ENCODE measurements at regions not wholly inside any gene's neighbourhood (a gene's known extent, or its start where the extent isn't known, plus 50 kb on each side); places are given as distances from the start of the nearest gene placed in this dataset.

- Histone ChIP-seq H3K9ac (ENCODE audit: insufficient read depth, low read length) (no peak overlapping the region), H2AFZ (ENCODE audit: low read length) (no peak overlapping the region), H3K4me1 (ENCODE audit: control insufficient read depth, extremely low read depth, insufficient read depth, low read length) (no peaks in the 10 kb centered on the region), H3K4me3 (replicated peaks in 1 of 4; ENCODE audit: control extremely low read depth in 1 of 4, insufficient read depth in 1 of 4, low read depth in 3 of 4, low read length in 4 of 4) (no peak overlapping the region), H3K4me2 (ENCODE audit: extremely low read depth, insufficient read depth, low read length) (no peak overlapping the region), H3K27ac (ENCODE audit: insufficient read depth, low read length) (no peak overlapping the region), H3K9me3 (ENCODE audit: control insufficient read depth, insufficient read depth, low read depth, low read length) (no peaks in the 10 kb centered on the region), H4K20me1 (ENCODE audit: control insufficient read depth, extremely low read depth, insufficient read depth, low read length) (no peaks in the 10 kb centered on the region), H3K27me3 (ENCODE audit: control insufficient read depth, insufficient read depth, low read length) (no peaks in the 10 kb centered on the region), H3K36me3 (ENCODE audit: control insufficient read depth, insufficient read depth, low read length) (no peaks in the 10 kb centered on the region), H3K79me2 (ENCODE audit: control insufficient read depth, insufficient read depth, low read length) (no peaks in the 10 kb centered on the region)
- no peak for DNase-seq (ENCODE audit: low read depth in 2 of 2)
- TF ChIP-seq EZH2 (IDR thresholded peaks at IDR 0.05; ENCODE audit: low read length, missing control alignments) = no peak
- no peak for TF ChIP-seq CTCF (conservative IDR thresholded peaks at IDR 0.05 in 1 of 2, IDR thresholded peaks at IDR 0.05 in 1 of 2; ENCODE audit: low read depth in 1 of 2, low read length in 2 of 2)
Measured at GRCh38 chr11:70510571-70510970, 112.2 kb downstream of the CTTN start.

GRCh38 chr11:70511345-70511744 is 113.0 kb downstream of the CTTN start:
- DNase-seq (ENCODE audit: low read depth in 2 of 2) = no peak
- Histone ChIP-seq H3K79me2 (ENCODE audit: control insufficient read depth, insufficient read depth, low read length) (no peaks in the 10 kb centered on the region), H4K20me1 (ENCODE audit: control insufficient read depth, extremely low read depth, insufficient read depth, low read length) (no peaks in the 10 kb centered on the region), H3K9ac (ENCODE audit: insufficient read depth, low read length) (no peak overlapping the region), H3K4me1 (ENCODE audit: control insufficient read depth, extremely low read depth, insufficient read depth, low read length) (no peaks in the 10 kb centered on the region), H3K9me3 (ENCODE audit: control insufficient read depth, insufficient read depth, low read depth, low read length) (no peaks in the 10 kb centered on the region), H3K27ac (ENCODE audit: insufficient read depth, low read length) (no peak overlapping the region), H2AFZ (ENCODE audit: low read length) (no peak overlapping the region), H3K36me3 (ENCODE audit: control insufficient read depth, insufficient read depth, low read length) (no peaks in the 10 kb centered on the region), H3K4me3 (replicated peaks in 1 of 4; ENCODE audit: control extremely low read depth in 1 of 4, insufficient read depth in 1 of 4, low read depth in 3 of 4, low read length in 4 of 4) (no peak overlapping the region), H3K4me2 (ENCODE audit: extremely low read depth, insufficient read depth, low read length) (no peak overlapping the region), H3K27me3 (ENCODE audit: control insufficient read depth, insufficient read depth, low read length) (no peaks in the 10 kb centered on the region)
- TF ChIP-seq EZH2 (IDR thresholded peaks at IDR 0.05; ENCODE audit: low read length, missing control alignments) (no peak), CTCF (conservative IDR thresholded peaks at IDR 0.05 in 1 of 2, IDR thresholded peaks at IDR 0.05 in 1 of 2; ENCODE audit: low read depth in 1 of 2, low read length in 2 of 2) (no peak)

- H2AFZ ChIP-seq (ENCODE audit: low read length) = no peak overlapping the region
- no peak for TF ChIP-seq EZH2 (IDR thresholded peaks at IDR 0.05; ENCODE audit: low read length, missing control alignments)
- TF ChIP-seq CTCF (conservative IDR thresholded peaks at IDR 0.05 in 1 of 2, IDR thresholded peaks at IDR 0.05 in 1 of 2; ENCODE audit: low read depth in 1 of 2, low read length in 2 of 2) = no peak
- no peaks in the 10 kb centered on the region for H3K36me3 ChIP-seq (ENCODE audit: control insufficient read depth, insufficient read depth, low read length)
- no peaks in the 10 kb centered on the region for H4K20me1 ChIP-seq (ENCODE audit: control insufficient read depth, extremely low read depth, insufficient read depth, low read length)
- no peak overlapping the region for H3K4me3 ChIP-seq (replicated peaks in 1 of 4; ENCODE audit: control extremely low read depth in 1 of 4, insufficient read depth in 1 of 4, low read depth in 3 of 4, low read length in 4 of 4)
- DNase-seq (ENCODE audit: low read depth in 2 of 2) = no peak
- H3K9me3 ChIP-seq (ENCODE audit: control insufficient read depth, insufficient read depth, low read depth, low read length) = no peaks in the 10 kb centered on the region
- H3K4me2 ChIP-seq (ENCODE audit: extremely low read depth, insufficient read depth, low read length) = no peak overlapping the region
- H3K4me1 ChIP-seq (ENCODE audit: control insufficient read depth, extremely low read depth, insufficient read depth, low read length) = no peaks in the 10 kb centered on the region
- H3K27me3 ChIP-seq (ENCODE audit: control insufficient read depth, insufficient read depth, low read length) = no peaks in the 10 kb centered on the region
- no peak overlapping the region for H3K27ac ChIP-seq (ENCODE audit: insufficient read depth, low read length)
- no peak overlapping the region for H3K9ac ChIP-seq (ENCODE audit: insufficient read depth, low read length)
- H3K79me2 ChIP-seq (ENCODE audit: control insufficient read depth, insufficient read depth, low read length) = no peaks in the 10 kb centered on the region
Measured at GRCh38 chr11:70512716-70513115, 114.4 kb downstream of the CTTN start.
